H1 (cell line): ENCODE measurements at regions not wholly inside any gene's neighbourhood (a gene's known extent, or its start where the extent isn't known, plus 50 kb on each side); places are given as distances from the start of the nearest gene placed in this dataset.

ENCODE experiments used
- CEBPB ChIP-seq: IDR thresholded peaks from 2 replicates; pipeline ENCODE4 v1.6.1; 2012; ENCODE audit warnings: low read depth, low read length
- CTCF ChIP-seq, 3 experiments: IDR thresholded peaks; 1 replicate in 2 of 3; 2 replicates in 1 of 3; pipeline versions ENCODE4 v1.5.1 to v1.6.1; 2011; ENCODE audit warnings: low read length in 3 of 3, mild to moderate bottlenecking in 3 of 3, inconsistent platforms in 2 of 3, low read depth in 1 of 3, moderate library complexity in 1 of 3; ENCODE audit not compliant: insufficient read depth in 1 of 3; ENCODE audit errors: control extremely low read depth in 1 of 3
- EP300 ChIP-seq, 2 experiments: IDR thresholded peaks; 1 replicate in 1 of 2; 2 replicates in 1 of 2; pipeline ENCODE4 v1.6.1; 2011 to 2012; ENCODE audit warnings: low read depth in 2 of 2, low read length in 2 of 2, mild to moderate bottlenecking in 2 of 2, borderline replicate concordance in 1 of 2, inconsistent platforms in 1 of 2, moderate library complexity in 1 of 2
- GABPA ChIP-seq: IDR thresholded peaks from 2 replicates; pipeline ENCODE4 v1.6.1; 2011; ENCODE audit warnings: mild to moderate bottlenecking, low read length, moderate library complexity, borderline replicate concordance; ENCODE audit not compliant: insufficient read depth
- MAX ChIP-seq: IDR thresholded peaks from 2 replicates; pipeline ENCODE4 v1.6.1; 2012; ENCODE audit warnings: inconsistent platforms
- POLR2A ChIP-seq, 2 experiments: IDR thresholded peaks; 1 replicate in 1 of 2; 2 replicates in 1 of 2; pipeline ENCODE4 v1.6.1; 2011; ENCODE audit warnings: low read depth in 2 of 2, low read length in 2 of 2, mild to moderate bottlenecking in 2 of 2; ENCODE audit errors: control extremely low read depth in 1 of 2
- SP2 ChIP-seq: IDR thresholded peaks from 2 replicates; pipeline ENCODE4 v1.6.1; 2012; ENCODE audit warnings: mild to moderate bottlenecking, low read length, inconsistent platforms

GRCh38 chr3:167172377-167172776 is 207.7 kb downstream of the ZBBX start:
- TF ChIP-seq CTCF (IDR thresholded peaks at IDR 0.05; ENCODE audit: control extremely low read depth in 1 of 3, insufficient read depth in 1 of 3, low read depth in 1 of 3, low read length in 3 of 3) (no peak), GABPA (no peak), MAX (no peak), POLR2A (IDR thresholded peaks at IDR 0.05; ENCODE audit: control extremely low read depth in 1 of 2, low read depth in 2 of 2, low read length in 2 of 2) (no peak), SP2 (no peak), EP300 (IDR thresholded peaks at IDR 0.05; ENCODE audit: borderline replicate concordance in 1 of 2, low read depth in 2 of 2, low read length in 2 of 2) (no peak), CEBPB (no peak)
